ENCODE measurements at regions not wholly inside any gene's neighbourhood (a gene's known extent, or its start where the extent isn't known, plus 50 kb on each side); places are given as distances from the start of the nearest gene placed in this dataset.

DNA sequence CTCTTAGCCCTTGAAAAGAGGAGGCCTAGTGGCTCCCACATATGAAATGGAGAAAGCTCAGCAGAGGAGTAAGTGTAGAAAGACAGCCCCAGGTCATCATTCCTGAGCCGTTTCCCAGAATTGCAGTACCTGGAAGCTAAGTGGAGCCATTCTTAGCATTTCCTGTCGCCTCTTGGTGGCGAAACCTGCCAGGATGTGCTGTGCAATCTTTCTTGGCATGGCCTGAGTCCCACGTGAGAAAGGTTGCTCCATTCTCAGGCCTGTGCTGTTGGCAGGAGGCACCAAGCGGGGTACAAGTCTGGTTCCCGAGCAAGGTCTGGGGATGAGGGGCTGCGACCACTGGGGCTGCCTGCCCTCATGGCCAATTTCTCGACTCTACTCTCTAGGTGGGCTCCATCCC lies 207.2 kb upstream of the TPM1 start:
- TF ChIP-seq EP300 (IDR thresholded peaks at IDR 0.05; ENCODE audit: borderline replicate concordance) (no peak), RAD21 (IDR thresholded peaks at IDR 0.05; ENCODE audit: low read depth) (no peak), EGR1 (IDR thresholded peaks at IDR 0.05) (no peak), CEBPB (IDR thresholded peaks at IDR 0.05) (no peak), TCF12 (IDR thresholded peaks at IDR 0.05; ENCODE audit: low read depth) (no peak), ZBTB7A (IDR thresholded peaks at IDR 0.05; ENCODE audit: low read depth) (no peak), TEAD4 (IDR thresholded peaks at IDR 0.05) (no peak), YY1 (IDR thresholded peaks at IDR 0.05; ENCODE audit: low read depth) (no peak), NFIC (IDR thresholded peaks at IDR 0.05) (no peak), FOXM1 (IDR thresholded peaks at IDR 0.05; ENCODE audit: borderline replicate concordance, low read depth) (no peak), TAF1 (IDR thresholded peaks at IDR 0.05; ENCODE audit: low read depth) (no peak), CREB1 (IDR thresholded peaks at IDR 0.05; ENCODE audit: low read depth) (no peak)
- TF ChIP-seq, protein P1, sequence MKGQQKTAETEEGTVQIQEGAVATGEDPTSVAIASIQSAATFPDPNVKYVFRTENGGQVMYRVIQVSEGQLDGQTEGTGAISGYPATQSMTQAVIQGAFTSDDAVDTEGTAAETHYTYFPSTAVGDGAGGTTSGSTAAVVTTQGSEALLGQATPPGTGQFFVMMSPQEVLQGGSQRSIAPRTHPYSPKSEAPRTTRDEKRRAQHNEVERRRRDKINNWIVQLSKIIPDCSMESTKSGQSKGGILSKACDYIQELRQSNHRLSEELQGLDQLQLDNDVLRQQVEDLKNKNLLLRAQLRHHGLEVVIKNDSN (IDR thresholded peaks at IDR 0.05): no peak
- TF ChIP-seq, protein P2, sequence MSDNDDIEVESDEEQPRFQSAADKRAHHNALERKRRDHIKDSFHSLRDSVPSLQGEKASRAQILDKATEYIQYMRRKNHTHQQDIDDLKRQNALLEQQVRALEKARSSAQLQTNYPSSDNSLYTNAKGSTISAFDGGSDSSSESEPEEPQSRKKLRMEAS (IDR thresholded peaks at IDR 0.05): no peak
- TF ChIP-seq, protein P3, sequence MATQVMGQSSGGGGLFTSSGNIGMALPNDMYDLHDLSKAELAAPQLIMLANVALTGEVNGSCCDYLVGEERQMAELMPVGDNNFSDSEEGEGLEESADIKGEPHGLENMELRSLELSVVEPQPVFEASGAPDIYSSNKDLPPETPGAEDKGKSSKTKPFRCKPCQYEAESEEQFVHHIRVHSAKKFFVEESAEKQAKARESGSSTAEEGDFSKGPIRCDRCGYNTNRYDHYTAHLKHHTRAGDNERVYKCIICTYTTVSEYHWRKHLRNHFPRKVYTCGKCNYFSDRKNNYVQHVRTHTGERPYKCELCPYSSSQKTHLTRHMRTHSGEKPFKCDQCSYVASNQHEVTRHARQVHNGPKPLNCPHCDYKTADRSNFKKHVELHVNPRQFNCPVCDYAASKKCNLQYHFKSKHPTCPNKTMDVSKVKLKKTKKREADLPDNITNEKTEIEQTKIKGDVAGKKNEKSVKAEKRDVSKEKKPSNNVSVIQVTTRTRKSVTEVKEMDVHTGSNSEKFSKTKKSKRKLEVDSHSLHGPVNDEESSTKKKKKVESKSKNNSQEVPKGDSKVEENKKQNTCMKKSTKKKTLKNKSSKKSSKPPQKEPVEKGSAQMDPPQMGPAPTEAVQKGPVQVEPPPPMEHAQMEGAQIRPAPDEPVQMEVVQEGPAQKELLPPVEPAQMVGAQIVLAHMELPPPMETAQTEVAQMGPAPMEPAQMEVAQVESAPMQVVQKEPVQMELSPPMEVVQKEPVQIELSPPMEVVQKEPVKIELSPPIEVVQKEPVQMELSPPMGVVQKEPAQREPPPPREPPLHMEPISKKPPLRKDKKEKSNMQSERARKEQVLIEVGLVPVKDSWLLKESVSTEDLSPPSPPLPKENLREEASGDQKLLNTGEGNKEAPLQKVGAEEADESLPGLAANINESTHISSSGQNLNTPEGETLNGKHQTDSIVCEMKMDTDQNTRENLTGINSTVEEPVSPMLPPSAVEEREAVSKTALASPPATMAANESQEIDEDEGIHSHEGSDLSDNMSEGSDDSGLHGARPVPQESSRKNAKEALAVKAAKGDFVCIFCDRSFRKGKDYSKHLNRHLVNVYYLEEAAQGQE (IDR thresholded peaks at IDR 0.05; ENCODE audit: low read depth): no peak

DNA sequence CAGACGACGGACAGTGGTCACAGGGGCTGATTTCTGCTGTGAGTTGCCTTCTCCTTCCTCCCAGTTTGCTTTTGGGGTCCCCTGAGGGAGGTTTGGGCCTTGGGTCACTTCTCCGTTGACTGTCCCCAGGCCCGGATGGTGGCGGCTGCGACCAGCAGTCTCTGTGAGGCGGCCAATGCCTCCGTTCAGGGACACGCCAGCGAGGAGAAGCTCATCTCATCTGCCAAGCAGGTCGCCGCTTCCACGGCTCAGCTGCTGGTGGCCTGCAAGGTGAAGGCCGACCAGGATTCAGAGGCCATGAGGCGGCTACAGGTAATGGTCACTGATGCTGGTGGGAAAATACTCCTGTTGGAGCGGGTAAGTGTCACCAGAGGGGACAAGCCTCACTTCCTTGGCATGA lies 206.8 kb upstream of the TPM1 start:
- no peak for TF ChIP-seq CEBPB (IDR thresholded peaks at IDR 0.05)
- TF ChIP-seq YY1 (IDR thresholded peaks at IDR 0.05; ENCODE audit: low read depth): no peak
- TF ChIP-seq NFIC (IDR thresholded peaks at IDR 0.05): no peak
- no peak for TF ChIP-seq EGR1 (IDR thresholded peaks at IDR 0.05)
- no peak for TF ChIP-seq FOXM1 (IDR thresholded peaks at IDR 0.05; ENCODE audit: borderline replicate concordance, low read depth)
- no peak for TF ChIP-seq RAD21 (IDR thresholded peaks at IDR 0.05; ENCODE audit: low read depth)
- TF ChIP-seq TAF1 (IDR thresholded peaks at IDR 0.05; ENCODE audit: low read depth): no peak
- no peak for TF ChIP-seq EP300 (IDR thresholded peaks at IDR 0.05; ENCODE audit: borderline replicate concordance)
- TF ChIP-seq, protein P1 (IDR thresholded peaks at IDR 0.05): no peak
- TF ChIP-seq TCF12 (IDR thresholded peaks at IDR 0.05; ENCODE audit: low read depth): no peak
- no peak for TF ChIP-seq ZBTB7A (IDR thresholded peaks at IDR 0.05; ENCODE audit: low read depth)
- TF ChIP-seq, protein P2 (IDR thresholded peaks at IDR 0.05): no peak
- TF ChIP-seq, protein P3 (IDR thresholded peaks at IDR 0.05; ENCODE audit: low read depth): no peak
- TF ChIP-seq TEAD4 (IDR thresholded peaks at IDR 0.05): no peak
- TF ChIP-seq CREB1 (IDR thresholded peaks at IDR 0.05; ENCODE audit: low read depth): no peak

DNA sequence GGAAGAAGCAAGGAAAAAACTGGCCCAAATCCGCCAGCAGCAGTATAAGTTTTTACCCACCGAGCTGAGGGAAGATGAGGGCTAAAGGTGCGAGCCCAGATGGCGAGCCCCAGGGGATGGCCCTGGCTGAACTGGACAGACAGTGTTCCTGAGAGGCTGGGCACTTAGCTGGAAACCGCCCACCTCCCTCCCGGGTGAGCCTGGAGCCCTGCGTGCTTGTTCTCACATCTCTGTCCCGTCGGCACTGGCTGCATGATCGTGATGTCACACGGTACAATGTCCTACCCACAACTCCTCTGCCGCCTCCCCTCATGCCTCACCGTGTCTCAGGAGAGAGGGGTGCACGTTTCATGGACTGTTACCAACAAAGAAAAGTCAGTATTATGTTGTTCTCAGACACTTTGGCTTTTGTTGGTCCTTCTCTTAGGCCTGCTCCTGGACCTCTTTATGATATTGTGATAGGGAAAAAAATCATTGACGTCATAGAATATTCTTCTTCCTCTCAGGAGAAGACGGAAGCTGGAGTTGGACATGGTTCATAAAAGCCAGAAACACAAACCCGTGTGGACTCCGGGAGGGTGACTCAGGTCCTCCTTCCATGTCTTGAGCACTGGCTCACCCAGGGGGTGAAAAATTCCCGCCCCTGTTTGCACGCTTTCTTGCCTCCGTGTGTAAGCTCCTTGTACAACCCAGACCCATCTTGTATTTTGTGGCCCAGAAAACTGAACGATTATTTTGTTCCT lies 201.8 kb upstream of the TPM1 start:
- TF ChIP-seq, protein P2 (IDR thresholded peaks at IDR 0.05): no peak
- TF ChIP-seq CEBPB (IDR thresholded peaks at IDR 0.05): no peak
- TF ChIP-seq RAD21 (IDR thresholded peaks at IDR 0.05; ENCODE audit: low read depth): no peak
- TF ChIP-seq, protein P1 (IDR thresholded peaks at IDR 0.05): no peak
- no peak for TF ChIP-seq TAF1 (IDR thresholded peaks at IDR 0.05; ENCODE audit: low read depth)
- no peak for TF ChIP-seq YY1 (IDR thresholded peaks at IDR 0.05; ENCODE audit: low read depth)
- no peak for TF ChIP-seq FOXM1 (IDR thresholded peaks at IDR 0.05; ENCODE audit: borderline replicate concordance, low read depth)
- TF ChIP-seq CREB1 (IDR thresholded peaks at IDR 0.05; ENCODE audit: low read depth): no peak
- TF ChIP-seq, protein P3 (IDR thresholded peaks at IDR 0.05; ENCODE audit: low read depth): no peak
